Erythroblast (primary cell): ENCODE measurements at regions not wholly inside any gene's neighbourhood (a gene's known extent, or its start where the extent isn't known, plus 50 kb on each side); places are given as distances from the start of the nearest gene placed in this dataset.
"Not testable (repeated sequence)": the region's sequence is repeated elsewhere in the genome, so short reads cannot be mapped to it uniquely, and the experiment has no call there.

ENCODE experiments used
- DNase-seq, 2 experiments: peaks; one replicate each; lab custom pipeline; 2025; lab: John Stamatoyannopoulos, UW
- GATA1 ChIP-seq: IDR thresholded peaks from 2 replicates; pipeline ENCODE4 v1.6.1; 2011; ENCODE audit warnings: low read depth, mild to moderate bottlenecking, control low read depth, low read length, moderate library complexity
- POLR2A ChIP-seq: IDR thresholded peaks from 2 replicates; pipeline ENCODE4 v1.6.1; 2011; ENCODE audit warnings: mild to moderate bottlenecking, low read length

- DNase-seq, result no peak
- TF ChIP-seq GATA1, result no peak
- TF ChIP-seq POLR2A, result no peak
These were observed 664.0 kb downstream of the XPNPEP1 start for GRCh38 chr10:109259293-109259692.

- no peak for DNase-seq
- TF ChIP-seq GATA1 (no peak), POLR2A (no peak)
These were observed 670.0 kb downstream of the XPNPEP1 start for GRCh38 chr10:109253306-109253705.

GRCh38 chr10:109250152-109250551, 673.2 kb downstream of the XPNPEP1 start:
- TF ChIP-seq GATA1 (no peak), POLR2A (no peak)
- no peak for DNase-seq

- no peak for TF ChIP-seq POLR2A
- TF ChIP-seq GATA1, result no peak
- no peak for DNase-seq
These were observed 675.5 kb downstream of the XPNPEP1 start for GRCh38 chr10:109247814-109248213.

- DNase-seq, result no peak
- TF ChIP-seq POLR2A (no peak), GATA1 (no peak)
These were observed 677.5 kb downstream of the XPNPEP1 start for GRCh38 chr10:109245821-109246220.

- no peak for TF ChIP-seq GATA1
- TF ChIP-seq POLR2A, result no peak
- no peak for DNase-seq
These were observed 683.9 kb downstream of the XPNPEP1 start for GRCh38 chr10:109239371-109239770.

GRCh38 chr10:109237682-109238081, 685.6 kb downstream of the XPNPEP1 start:
- DNase-seq, result no peak
- TF ChIP-seq POLR2A, result no peak
- TF ChIP-seq GATA1, result no peak

GRCh38 chr10:109237050-109237449, 686.3 kb downstream of the XPNPEP1 start:
- TF ChIP-seq POLR2A (no peak), GATA1 (no peak)
- no peak for DNase-seq

- DNase-seq, result not testable (repeated sequence)
These were observed 699.8 kb downstream of the XPNPEP1 start for GRCh38 chr10:109223533-109223932.

GRCh38 chr10:109219935-109220605, 703.2 kb downstream of the XPNPEP1 start:
- TF ChIP-seq GATA1 (no peak), POLR2A (no peak)
- DNase-seq, result no peak

GRCh38 chr10:109218207-109218606, 705.1 kb downstream of the XPNPEP1 start:
- TF ChIP-seq POLR2A, result no peak
- TF ChIP-seq GATA1, result no peak
- no peak for DNase-seq

GRCh38 chr10:109215291-109216075, 707.8 kb downstream of the XPNPEP1 start:
- DNase-seq, result no peak
- TF ChIP-seq POLR2A, result no peak
- no peak for TF ChIP-seq GATA1

GRCh38 chr10:109214891-109215290, 708.4 kb downstream of the XPNPEP1 start:
- not testable (repeated sequence) for DNase-seq

GRCh38 chr10:109207361-109207760, 716.0 kb downstream of the XPNPEP1 start:
- DNase-seq, result no peak
- TF ChIP-seq GATA1 (no peak), POLR2A (no peak)

GRCh38 chr10:109205929-109206585, 717.3 kb downstream of the XPNPEP1 start:
- TF ChIP-seq GATA1 (no peak), POLR2A (no peak)
- DNase-seq, result peak in 1 of 2 experiments; percentile 2
